D721Med (cell line): ENCODE measurements at regions not wholly inside any gene's neighbourhood (a gene's known extent, or its start where the extent isn't known, plus 50 kb on each side); places are given as distances from the start of the nearest gene placed in this dataset.
"Not testable (repeated sequence)": the region's sequence is repeated elsewhere in the genome, so short reads cannot be mapped to it uniquely, and the experiment has no call there.

Experiments
- DNase-seq: peaks from one replicate; pipeline ENCODE4 v3.0.0; 2011; ENCODE audit warnings: low spot score; ENCODE audit not compliant: insufficient read length
- FAIRE-seq: peaks from 2 replicates; lab custom pipeline; 2011; peaks lifted over from hg19 to GRCh38; lab: Jason Lieb, UNC
- TF ChIP-seq, protein P1 (sequence below): IDR thresholded peaks from 2 replicates; pipeline ENCODE4 v1.5.1; 2012; ENCODE audit warnings: mild to moderate bottlenecking, control low read depth; ENCODE audit not compliant: insufficient read depth; ENCODE audit errors: missing control alignments

DNA sequence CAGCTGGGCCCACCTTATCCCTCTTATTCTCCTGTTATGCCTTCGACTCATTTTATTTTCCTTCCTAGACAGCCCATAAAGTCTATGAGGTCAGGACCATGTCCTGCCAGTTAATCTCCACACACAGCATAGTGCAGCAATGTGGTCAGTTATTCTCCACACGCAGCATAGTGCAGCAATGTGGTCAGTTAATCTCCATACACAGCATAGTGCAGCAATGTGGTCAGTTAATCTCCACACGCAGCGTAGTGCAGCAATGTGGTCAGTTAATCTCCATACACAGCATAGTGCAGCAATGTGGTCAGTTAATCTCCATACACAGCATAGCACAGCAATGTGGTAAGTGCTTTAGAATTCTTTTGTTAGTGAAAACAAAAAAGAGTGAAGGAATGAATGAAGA, 77.8 kb downstream of the TEX36 start:
- TF ChIP-seq, protein P1, sequence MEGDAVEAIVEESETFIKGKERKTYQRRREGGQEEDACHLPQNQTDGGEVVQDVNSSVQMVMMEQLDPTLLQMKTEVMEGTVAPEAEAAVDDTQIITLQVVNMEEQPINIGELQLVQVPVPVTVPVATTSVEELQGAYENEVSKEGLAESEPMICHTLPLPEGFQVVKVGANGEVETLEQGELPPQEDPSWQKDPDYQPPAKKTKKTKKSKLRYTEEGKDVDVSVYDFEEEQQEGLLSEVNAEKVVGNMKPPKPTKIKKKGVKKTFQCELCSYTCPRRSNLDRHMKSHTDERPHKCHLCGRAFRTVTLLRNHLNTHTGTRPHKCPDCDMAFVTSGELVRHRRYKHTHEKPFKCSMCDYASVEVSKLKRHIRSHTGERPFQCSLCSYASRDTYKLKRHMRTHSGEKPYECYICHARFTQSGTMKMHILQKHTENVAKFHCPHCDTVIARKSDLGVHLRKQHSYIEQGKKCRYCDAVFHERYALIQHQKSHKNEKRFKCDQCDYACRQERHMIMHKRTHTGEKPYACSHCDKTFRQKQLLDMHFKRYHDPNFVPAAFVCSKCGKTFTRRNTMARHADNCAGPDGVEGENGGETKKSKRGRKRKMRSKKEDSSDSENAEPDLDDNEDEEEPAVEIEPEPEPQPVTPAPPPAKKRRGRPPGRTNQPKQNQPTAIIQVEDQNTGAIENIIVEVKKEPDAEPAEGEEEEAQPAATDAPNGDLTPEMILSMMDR = no peak
- no peak for FAIRE-seq
- DNase-seq = no peak

DNA sequence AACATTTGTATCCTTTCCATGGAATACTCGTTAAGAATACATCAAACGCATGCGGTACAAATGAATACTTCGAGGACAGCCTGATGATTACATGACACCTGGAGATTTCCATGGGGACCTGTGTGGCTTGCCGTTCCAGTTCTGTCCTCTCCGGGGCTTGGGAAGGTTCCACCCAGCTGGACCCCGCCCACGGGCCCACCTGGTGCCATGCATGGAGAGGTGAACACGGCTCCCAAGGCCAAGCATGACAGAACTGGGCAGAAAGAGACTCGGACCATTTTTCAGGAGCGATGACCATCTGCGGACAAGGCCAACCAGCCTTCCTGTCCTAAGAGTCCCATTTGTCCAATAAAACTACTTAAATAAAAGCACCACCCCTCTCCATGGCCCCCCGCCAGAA, 80.1 kb downstream of the TEX36 start:
- no peak for DNase-seq
- FAIRE-seq = no peak
- TF ChIP-seq, protein P1 = no peak

DNA sequence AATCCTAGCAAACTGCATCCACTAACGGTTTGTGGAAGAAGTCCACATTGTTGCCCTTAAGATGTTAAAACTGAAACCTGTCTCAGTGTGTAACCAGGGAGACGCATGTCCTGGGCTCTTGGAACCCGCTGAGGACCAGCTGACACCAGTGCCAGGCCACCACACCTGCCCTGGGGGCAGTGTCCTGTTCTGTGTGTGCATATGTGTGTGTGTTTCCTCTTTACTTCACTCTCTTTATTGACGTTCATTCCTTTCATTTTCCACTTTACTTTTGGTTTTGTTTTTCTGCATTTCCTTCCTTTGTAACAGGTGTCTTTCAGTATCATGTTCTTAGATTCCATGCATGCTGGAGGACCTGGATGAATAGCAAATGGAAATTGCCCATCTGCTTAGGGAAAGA, 83.8 kb downstream of the TEX36 start:
- DNase-seq (no peak), FAIRE-seq (no peak)
- TF ChIP-seq, protein P1 = no peak

DNA sequence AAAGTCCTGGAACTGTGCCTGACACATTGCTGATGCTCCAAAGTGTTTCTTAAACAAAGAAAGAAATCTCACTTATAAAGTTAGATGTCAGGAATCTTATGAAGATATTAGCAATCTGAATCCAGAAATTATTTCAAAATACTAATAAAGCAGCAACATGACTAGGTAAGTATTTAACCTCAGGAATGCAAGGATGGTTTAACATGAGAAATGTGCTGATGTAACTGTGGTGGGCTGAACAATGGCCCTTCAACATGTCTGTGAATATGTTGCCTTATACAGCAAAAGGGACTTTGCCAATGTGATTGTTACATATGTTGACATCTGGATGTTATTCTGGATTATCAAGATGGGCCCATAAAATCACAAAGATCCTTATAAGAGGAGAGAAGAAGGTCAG, 87.1 kb downstream of the TEX36 start:
- FAIRE-seq (no peak), DNase-seq (no peak)
- TF ChIP-seq, protein P1 = no peak

DNA sequence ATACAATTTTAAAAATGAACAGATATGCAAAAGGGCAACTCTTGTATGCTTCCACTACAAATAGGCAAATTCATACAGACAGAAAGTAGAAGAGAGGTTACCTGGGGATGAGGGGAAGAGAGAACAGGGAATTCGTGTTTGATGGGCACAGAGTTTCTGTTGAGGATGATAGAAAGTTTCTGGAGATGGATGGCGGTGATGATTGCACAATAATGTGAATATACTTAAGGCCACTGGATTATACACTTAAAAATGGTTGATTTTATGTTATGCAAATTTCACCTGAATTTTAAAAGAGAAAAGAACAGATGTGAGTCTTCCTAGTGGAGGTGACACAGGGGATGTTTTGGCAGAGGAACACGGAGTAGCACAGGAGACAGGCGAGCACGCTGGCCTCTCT, 89.3 kb downstream of the TEX36 start:
- no peak for FAIRE-seq
- TF ChIP-seq, protein P1 = no peak
- no peak for DNase-seq

DNA sequence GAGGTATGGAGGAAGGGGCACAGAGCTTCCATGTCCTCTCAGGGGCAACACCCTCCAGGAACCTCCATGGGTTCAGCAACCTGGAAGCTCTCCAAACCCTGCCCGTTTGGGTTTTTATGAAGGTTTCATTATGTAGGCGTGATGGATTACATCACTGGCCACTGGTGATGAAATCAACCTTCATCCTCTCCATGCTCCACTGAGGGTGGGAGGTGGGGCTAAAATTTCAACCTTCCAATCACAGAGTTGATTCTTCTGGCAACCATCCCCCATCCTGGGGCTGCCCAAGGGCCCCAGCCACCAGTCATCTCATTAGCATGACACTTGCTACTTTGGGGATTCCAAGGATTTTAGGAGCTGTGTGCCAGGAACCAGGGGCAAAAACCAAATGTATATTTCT, 90.1 kb downstream of the TEX36 start:
- TF ChIP-seq, protein P1 = no peak
- DNase-seq (no peak), FAIRE-seq (no peak)

DNA sequence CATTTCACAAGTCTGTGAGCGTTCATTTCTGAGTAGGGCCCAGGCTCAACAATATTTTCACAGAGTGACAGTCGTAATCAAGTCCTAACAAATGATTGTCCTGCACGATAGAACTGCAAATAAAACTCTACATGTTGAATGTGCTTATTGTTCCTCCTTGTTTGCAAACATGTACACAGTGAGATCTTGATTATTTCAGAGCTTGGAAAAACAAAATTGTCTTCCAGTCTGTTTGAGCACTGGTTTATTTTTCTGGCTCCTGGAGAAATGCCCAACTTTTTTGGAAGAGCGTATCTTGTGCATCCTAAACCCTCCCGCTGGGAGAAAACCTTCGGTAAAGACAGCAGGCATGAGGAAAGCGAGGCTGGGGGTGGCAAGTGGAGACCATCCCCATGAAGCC, 91.1 kb downstream of the TEX36 start:
- DNase-seq (no peak), FAIRE-seq (no peak)
- TF ChIP-seq, protein P1 = no peak

DNA sequence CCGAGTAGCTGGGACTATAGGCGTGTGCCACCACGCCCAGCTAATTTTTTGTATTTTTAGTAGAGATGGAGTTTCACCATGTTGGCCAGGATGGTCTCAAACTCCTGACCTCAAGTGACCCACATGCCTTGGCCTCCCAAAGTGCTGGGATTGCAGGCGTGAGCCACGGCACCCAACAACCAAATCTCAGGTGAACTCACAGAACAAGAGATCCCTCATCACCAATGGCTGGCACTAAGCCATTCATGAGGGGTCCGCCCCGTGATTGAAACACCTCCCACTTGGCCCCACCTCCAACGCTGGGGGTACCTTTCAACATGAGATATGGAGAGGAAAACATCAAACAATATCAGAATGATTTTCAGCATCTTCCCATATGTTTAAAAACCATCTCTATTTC, 94.2 kb downstream of the TEX36 start:
- FAIRE-seq, DNase-seq: not testable (repeated sequence)
